DOHH2 (cell line): ENCODE measurements at regions not wholly inside any gene's neighbourhood (a gene's known extent, or its start where the extent isn't known, plus 50 kb on each side); places are given as distances from the start of the nearest gene placed in this dataset.
"Not testable (repeated sequence)": the region's sequence is repeated elsewhere in the genome, so short reads cannot be mapped to it uniquely, and the experiment has no call there.

ENCODE experiments used
- CTCF ChIP-seq: fragments of 200-600 bp; sonication (generic); IDR thresholded peaks from one replicate; pipeline ENCODE4 v1.5.1; 2014; ENCODE audit warnings: antibody characterized with exemption, mild to moderate bottlenecking, low read depth, low read length; ENCODE audit not compliant: poor library complexity, severe bottlenecking
- EZH2phosphoT487 ChIP-seq: fragments of 200-600 bp; sonication (generic); IDR thresholded peaks from 2 replicates; pipeline ENCODE4 v1.6.1; 2017; ENCODE audit warnings: borderline replicate concordance, mild to moderate bottlenecking, antibody characterized with exemption, low read length, moderate library complexity, mixed read lengths

DNA sequence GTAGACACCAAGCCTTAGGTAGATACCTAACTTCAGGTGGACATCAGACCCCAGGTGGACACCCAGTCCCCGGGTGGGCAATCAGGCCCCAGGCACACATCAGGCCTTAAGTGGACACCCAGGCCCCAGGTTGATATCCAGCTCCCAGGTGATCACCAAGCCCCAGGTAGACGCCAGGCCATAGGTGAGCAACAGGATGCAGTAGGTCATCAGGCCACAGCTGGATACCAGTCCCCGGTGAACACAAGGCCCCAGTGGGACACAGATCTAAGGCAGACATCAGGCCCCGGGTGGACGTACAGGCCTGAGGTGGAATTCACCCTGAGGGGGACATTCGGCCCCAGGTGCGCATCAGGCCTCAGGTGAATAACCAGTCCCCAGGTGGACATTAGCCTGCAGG, 201.0 kb downstream of the POTEM start:
- TF ChIP-seq CTCF, EZH2phosphoT487: not testable (repeated sequence)
